GM12878 (cell line): ENCODE measurements at regions not wholly inside any gene's neighbourhood (a gene's known extent, or its start where the extent isn't known, plus 50 kb on each side); places are given as distances from the start of the nearest gene placed in this dataset.

ENCODE experiments used
- ATAC-seq: fragments of 200-7000 bp; cut with Tn5 transposase; 3 replicates; pipeline ENCODE4 v1.9.1; 2020; ENCODE audit warnings: mild to moderate bottlenecking, moderate library complexity
- BruUV-seq: library from RNA; stranded (reverse); fragments of 400-500 nt; replicated peaks from 2 replicates; lab custom pipeline; 2021; lab: Mats Ljungman, UMichigan
- CTCF ChIA-PET: fragments of 300-600 bp; sonication (Branson Sonifier 250); formaldehyde crosslinking; extraction: SDS; loops from one replicate; lab custom pipeline; 2021; ENCODE audit warnings: inconsistent platforms; lab: Yijun Ruan, JAX
- POLR2A ChIA-PET: fragments of 350-600 bp; formaldehyde crosslinking; extraction: SDS; loops from one replicate; lab custom pipeline; 2021; ENCODE audit warnings: inconsistent platforms; lab: Charles Lee
- RAD21 ChIA-PET: fragments of 300-600 bp; sonication (Branson Sonifier 250); formaldehyde crosslinking; loops from one replicate; lab custom pipeline; 2023; ENCODE audit warnings: antibody characterized with exemption; ENCODE audit not compliant: unreplicated experiment; lab: Charles Lee
- SMC1A ChIA-PET: fragments of 300-600 bp; sonication (Branson Sonifier 250); formaldehyde crosslinking; loops from one replicate; lab custom pipeline; 2023; ENCODE audit not compliant: unreplicated experiment, uncharacterized antibody; lab: Charles Lee
- DNase-seq: peaks from one replicate; pipeline ENCODE4 v3.0.0-alpha.2; 2011; ENCODE audit warnings: low read depth, low spot score
- FAIRE-seq: peaks from 3 replicates; lab custom pipeline; 2011; peaks lifted over from hg19 to GRCh38; lab: Jason Lieb, UNC
- H2AFZ ChIP-seq: 2 replicates; pipeline ENCODE4 v1.6.0; 2011; ENCODE audit warnings: low read depth, low read length, control low read depth; ENCODE audit not compliant: control insufficient read depth
- H3K27ac ChIP-seq: 2 replicates; pipeline ENCODE4 v1.5.1; 2011; ENCODE audit warnings: control low read depth; ENCODE audit not compliant: control insufficient read depth, insufficient read depth
- H3K27me3 ChIP-seq, 2 experiments: replicated peaks in 1 of 2; 2 replicates each; pipeline versions ENCODE4 v1.6.0 to v1.6.1; 2011; ENCODE audit warnings: low read length in 1 of 2; ENCODE audit not compliant: control insufficient read depth in 2 of 2, insufficient read depth in 2 of 2
- H3K36me3 ChIP-seq, 2 experiments: 2 replicates each; pipeline ENCODE4 v1.5.1; 2011; ENCODE audit warnings: low read length in 1 of 2; ENCODE audit not compliant: control insufficient read depth in 2 of 2, insufficient read depth in 2 of 2
- H3K4me1 ChIP-seq: 2 replicates; pipeline ENCODE4 v1.6.1; 2011; ENCODE audit warnings: mild to moderate bottlenecking, low read length, moderate library complexity, mixed read lengths; ENCODE audit not compliant: control insufficient read depth, insufficient read depth
- H3K4me2 ChIP-seq: 2 replicates; pipeline ENCODE4 v1.6.0; 2011; ENCODE audit warnings: control low read depth; ENCODE audit not compliant: control insufficient read depth, insufficient read depth
- H3K4me3 ChIP-seq: fragments of 200-600 bp; sonication (generic); 2 replicates; pipeline ENCODE4 v1.5.1; 2016
- H3K79me2 ChIP-seq: 2 replicates; pipeline ENCODE4 v1.6.0; 2011; ENCODE audit warnings: low read length; ENCODE audit not compliant: control insufficient read depth, insufficient read depth
- H3K9ac ChIP-seq: 2 replicates; pipeline ENCODE4 v1.8.0; 2011; ENCODE audit warnings: low read length, control low read depth, mixed read lengths; ENCODE audit not compliant: control insufficient read depth, insufficient read depth
- H3K9me3 ChIP-seq: replicated peaks from 3 replicates; pipeline ENCODE4 v1.5.1; 2011; ENCODE audit warnings: mild to moderate bottlenecking, low read length; ENCODE audit not compliant: control insufficient read depth, insufficient read depth
- H4K20me1 ChIP-seq: 2 replicates; pipeline ENCODE4 v1.6.0; 2011; ENCODE audit not compliant: control insufficient read depth, insufficient read depth
- BRCA1 ChIP-seq: IDR thresholded peaks from 2 replicates; pipeline ENCODE4 v1.6.1; 2011; ENCODE audit warnings: low read depth, low read length, improper control_type of control experiment
- CTCF ChIP-seq, 3 experiments: IDR thresholded peaks in 2 of 3; conservative IDR thresholded peaks in 1 of 3; 2 replicates each; pipeline ENCODE4 v1.5.1; 2011; ENCODE audit warnings: low read depth in 3 of 3, low read length in 3 of 3, mild to moderate bottlenecking in 3 of 3, control low read depth in 2 of 3, moderate library complexity in 2 of 3, inconsistent platforms in 1 of 3, mixed read lengths in 1 of 3; ENCODE audit not compliant: control insufficient read depth in 2 of 3, insufficient read depth in 1 of 3; ENCODE audit errors: extremely low read depth in 1 of 3
- HDGF ChIP-seq: fragments of 450-650 bp; IDR thresholded peaks from 2 replicates; pipeline ENCODE4 v1.6.1; 2016; ENCODE audit warnings: antibody characterized with exemption
- NFIC ChIP-seq: IDR thresholded peaks from 2 replicates; pipeline ENCODE4 v1.6.1; 2012; ENCODE audit warnings: low read depth, mild to moderate bottlenecking, inconsistent platforms, low read length, moderate library complexity
- POLR2AphosphoS5 ChIP-seq: IDR thresholded peaks from 2 replicates; pipeline ENCODE4 v1.6.1; 2011; ENCODE audit warnings: mild to moderate bottlenecking, low read length, inconsistent platforms
- SIX5 ChIP-seq: IDR thresholded peaks from 2 replicates; pipeline ENCODE4 v1.6.1; 2011; ENCODE audit warnings: mild to moderate bottlenecking, low read depth, low read length, moderate library complexity; ENCODE audit not compliant: severe bottlenecking
- TAF1 ChIP-seq: IDR thresholded peaks from 2 replicates; pipeline ENCODE4 v1.6.1; 2011; ENCODE audit warnings: mild to moderate bottlenecking, low read depth, low read length, borderline replicate concordance
- USF1 ChIP-seq: IDR thresholded peaks from 2 replicates; pipeline ENCODE4 v1.6.1; 2011; ENCODE audit warnings: borderline replicate concordance, low read depth, mild to moderate bottlenecking, moderate library complexity, mixed read lengths, low read length; ENCODE audit not compliant: insufficient read depth; ENCODE audit errors: extremely low read length
- WGBS: methylation state at CpG from one replicate; pipeline ENCODE4 v1.1.6; 2016; ENCODE audit warnings: low lambda C conversion rate; ENCODE audit not compliant: insufficient replicate concordance, insufficient coverage; ENCODE audit errors: missing lambda C conversion rate; 5-methylcytosine and 5-hydroxymethylcytosine counted together
- in situ Hi-C: fragments of 300-500 bp; cut with MboI; formaldehyde crosslinking; loops from 9 replicates; pipeline ENCODE4 v1.14.3; 2018; ENCODE audit warnings: mixed read lengths
- intact Hi-C: fragments of 100-400 bp; cut with micrococcal nuclease; formaldehyde crosslinking; loops from one replicate; pipeline ENCODE4 v1.14.2; 2022; ENCODE audit not compliant: unreplicated experiment

GRCh38 chr7:81621893-81622292 is 148.0 kb downstream of the HGF start (continued):
- TF ChIP-seq CTCF (IDR thresholded peaks at IDR 0.05 in 2 of 3, conservative IDR thresholded peaks at IDR 0.05 in 1 of 3; ENCODE audit: control insufficient read depth in 2 of 3, extremely low read depth in 1 of 3, insufficient read depth in 1 of 3, low read depth in 3 of 3, low read length in 3 of 3) (no peak), BRCA1 (no peak)

GRCh38 chr7:81618396-81619014 is 151.3 kb downstream of the HGF start:
- Histone ChIP-seq H3K36me3 (no peaks in the 10 kb centered on the region), H3K4me2 (no peak overlapping the region), H4K20me1 (no peaks in the 10 kb centered on the region), H3K4me1 (no peaks in the 10 kb centered on the region), H3K9ac (no peak overlapping the region), H3K27ac (no peak overlapping the region), H3K9me3 (no peaks in the 10 kb centered on the region), H3K79me2 (no peaks in the 10 kb centered on the region), H3K4me3 (no peak overlapping the region), H3K27me3 (no peaks in the 10 kb centered on the region), H2AFZ (no peak overlapping the region)
- WGBS: 4% methylated on average over 4 of the region's 4 CpGs
- DNase-seq: no peak
- in situ Hi-C loops: no loop called here
- ChIA-PET CTCF (no interaction called here), RAD21 (interaction anchor here (0.9 to 1.2 kb wide), 2 partner anchors 66 to 97 kb away, joined by 3 read pairs; no protein-coding TSS in a partner anchor), SMC1A (interaction anchor here (1.1 to 1.2 kb wide), 3 partner anchors 8 to 26 kb away, joined by 3 to 7 read pairs (median 3); no protein-coding TSS in a partner anchor), POLR2A (interaction anchor here (0.9 kb wide), 1 partner anchor 26 kb away, joined by 3 read pairs; no protein-coding TSS in a partner anchor)
- ATAC-seq: no peak
- TF ChIP-seq TAF1 (no peak), POLR2AphosphoS5 (no peak), USF1 (no peak), HDGF (no peak), SIX5 (no peak), NFIC (peak; percentile 18; the same call in 1 of the 2 replicates)
- intact Hi-C loops: no loop called here
- no peak for FAIRE-seq
- no TSS peak for BruUV-seq
